Activated CD4-positive, alpha-beta T cell treated with anti-CD3 and anti-CD28 coated beads for 48 hours (primary cell): ENCODE measurements at regions not wholly inside any gene's neighbourhood (a gene's known extent, or its start where the extent isn't known, plus 50 kb on each side); places are given as distances from the start of the nearest gene placed in this dataset.
"Not testable (repeated sequence)": the region's sequence is repeated elsewhere in the genome, so short reads cannot be mapped to it uniquely, and the experiment has no call there.

Source experiments
- DNase-seq: peaks from one replicate; pipeline ENCODE4 v3.0.0-alpha.2; 2020

GRCh38 chr21:34219334-34220060 lies 144.3 kb upstream of the KCNE2 start:
- DNase-seq, result no peak

- DNase-seq, result no peak
Measured at GRCh38 chr21:34220556-34221195, 143.1 kb upstream of the KCNE2 start.

- no peak for DNase-seq
Measured at GRCh38 chr21:34221331-34222030, 142.3 kb upstream of the KCNE2 start.

- no peak for DNase-seq
Measured at GRCh38 chr21:34222031-34222335, 141.8 kb upstream of the KCNE2 start.

DNA sequence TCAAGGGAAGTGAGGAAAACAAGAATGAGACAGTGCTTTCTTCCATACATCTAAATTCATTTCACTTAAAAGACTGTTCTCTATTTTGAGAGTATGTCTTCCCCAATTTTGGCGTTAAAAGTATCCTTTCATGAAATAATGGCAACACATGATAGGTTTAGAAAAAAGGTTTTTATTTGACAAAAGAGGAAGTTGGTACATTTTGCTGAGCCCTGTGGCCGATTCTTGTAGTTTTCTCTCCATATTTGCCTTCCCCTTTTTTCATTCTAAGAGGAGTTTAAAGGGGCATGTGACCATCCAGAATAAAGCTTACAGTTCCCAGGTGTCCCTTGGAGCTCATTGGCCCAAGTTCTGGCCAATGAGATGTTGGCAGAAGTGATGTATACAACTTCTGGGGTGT lies 140.4 kb upstream of the KCNE2 start:
- DNase-seq, result no peak

DNA sequence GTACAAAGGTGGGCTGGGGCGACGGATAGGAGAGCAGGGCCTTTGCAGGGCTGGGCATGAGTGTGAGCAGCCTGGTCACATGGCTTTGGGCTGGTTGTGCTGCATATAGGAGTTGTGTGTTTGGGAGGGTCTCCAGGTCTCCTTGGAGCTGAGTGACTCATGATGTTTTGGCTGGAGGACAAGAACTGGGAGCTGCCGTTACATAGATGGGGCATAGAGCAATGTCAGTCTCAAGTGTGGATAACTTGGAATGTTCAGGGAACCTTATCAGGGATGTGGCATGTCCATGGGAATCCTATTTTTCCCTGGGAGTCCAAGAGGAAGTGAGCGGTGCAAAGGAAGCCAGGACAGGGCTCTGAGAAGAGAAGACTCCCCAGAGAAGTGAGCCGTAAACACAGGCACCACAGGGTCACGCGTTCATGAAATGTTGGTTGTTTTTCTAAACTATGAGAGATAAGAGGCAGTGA lies 136.4 kb upstream of the KCNE2 start:
- no peak for DNase-seq

GRCh38 chr21:34228792-34229191 lies 135.0 kb upstream of the KCNE2 start:
- no peak for DNase-seq

DNA sequence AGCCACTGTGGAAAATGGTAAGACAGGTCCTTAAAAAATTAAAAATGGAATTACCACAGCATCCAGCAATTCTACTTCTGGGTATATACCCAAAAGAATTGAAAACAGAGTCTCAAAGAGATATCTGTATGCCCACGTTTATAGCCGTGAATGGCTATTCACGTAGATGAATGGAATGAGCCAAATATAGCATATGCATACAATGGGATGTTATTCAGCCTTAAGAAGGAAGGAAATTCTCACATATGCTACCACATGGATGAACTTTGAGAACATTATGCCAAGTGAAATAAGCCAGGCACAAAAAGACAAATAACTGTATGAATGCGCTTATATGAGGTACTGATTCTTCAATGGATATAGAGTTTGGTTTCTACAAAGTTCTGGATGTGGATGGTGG lies 134.5 kb upstream of the KCNE2 start:
- no peak for DNase-seq

DNA sequence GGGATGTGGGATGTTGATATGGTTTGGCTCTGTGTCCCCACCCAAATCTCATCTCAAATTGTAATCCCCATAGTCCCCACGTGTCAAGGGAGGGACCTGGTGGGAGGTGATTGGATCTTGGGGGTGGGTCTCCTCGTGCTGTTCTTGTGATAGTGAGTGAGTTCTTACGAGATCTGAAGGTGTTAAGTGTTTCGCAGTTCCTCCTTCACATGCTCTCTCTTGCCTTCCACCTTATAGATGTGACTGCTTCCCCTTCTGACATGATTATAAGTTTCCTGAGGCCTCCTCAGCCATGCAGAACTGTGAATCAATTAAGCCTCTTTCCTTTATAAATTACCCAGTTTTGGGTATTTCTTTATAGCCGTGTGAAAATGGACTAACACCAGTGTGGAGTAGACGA lies 130.1 kb upstream of the KCNE2 start:
- DNase-seq, result not testable (repeated sequence)

GRCh38 chr21:34235514-34235913 lies 128.3 kb upstream of the KCNE2 start:
- no peak for DNase-seq

DNA sequence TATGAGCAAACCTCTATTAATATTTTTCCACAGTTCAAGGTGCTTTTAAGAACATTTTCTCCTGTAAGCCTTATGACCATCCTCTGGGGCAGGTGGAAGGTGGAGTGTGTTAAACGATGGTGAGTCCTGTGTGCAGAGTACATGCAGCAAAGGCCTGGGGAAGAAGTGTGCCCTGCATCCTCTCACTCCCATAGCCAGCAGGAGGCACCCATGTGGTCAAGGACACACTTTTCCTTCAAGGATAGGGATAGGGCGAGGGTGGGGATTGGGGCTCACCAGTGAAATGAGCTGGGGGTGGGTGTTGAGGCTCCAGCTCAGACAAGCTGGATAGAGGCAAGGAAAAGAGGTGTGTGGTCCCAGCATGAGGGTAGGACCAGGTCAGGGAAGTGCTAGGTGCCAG lies 120.8 kb upstream of the KCNE2 start:
- no peak for DNase-seq

DNA sequence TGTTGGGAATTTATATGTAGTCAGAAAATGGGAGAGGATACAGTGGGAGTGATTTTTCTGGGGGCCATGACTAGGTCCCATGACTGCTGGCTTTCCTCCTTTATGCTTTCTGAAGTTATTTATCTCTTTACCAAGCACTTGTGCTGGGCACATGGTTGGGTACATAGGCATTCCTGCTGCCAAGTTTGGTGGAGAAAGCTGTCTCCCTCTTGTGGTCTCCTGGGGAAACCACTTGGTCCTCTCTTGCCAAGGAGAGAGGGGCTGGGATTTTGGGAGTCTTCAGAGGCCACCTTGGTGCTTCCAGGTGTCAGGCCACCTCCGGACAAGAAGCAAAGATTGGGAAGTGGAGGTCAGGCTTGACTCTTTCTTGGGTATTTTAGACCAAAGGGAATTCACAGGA lies 120.2 kb upstream of the KCNE2 start:
- DNase-seq, result peak; percentile 30

DNA sequence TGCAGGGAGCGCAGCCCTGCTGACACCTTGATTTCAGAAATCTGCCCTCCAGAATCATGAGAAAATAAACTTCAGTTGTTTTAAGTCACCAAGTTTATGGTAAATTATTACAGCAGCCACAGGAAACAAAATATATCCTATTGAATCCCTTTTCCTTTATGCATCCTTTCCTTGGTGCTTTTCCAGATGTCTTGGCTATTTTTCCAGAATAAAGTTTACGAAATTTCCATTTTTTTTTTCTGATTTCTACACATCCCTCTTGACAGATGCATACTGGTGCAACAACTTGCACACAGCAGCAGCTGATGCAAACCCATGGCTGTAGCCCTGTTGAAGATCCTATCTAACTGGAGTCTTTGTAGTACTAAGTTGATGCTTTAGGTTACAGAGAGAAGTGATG lies 111.1 kb upstream of the KCNE2 start:
- no peak for DNase-seq

- DNase-seq, result no peak
Measured at GRCh38 chr21:34255073-34255472, 108.7 kb upstream of the KCNE2 start.

DNA sequence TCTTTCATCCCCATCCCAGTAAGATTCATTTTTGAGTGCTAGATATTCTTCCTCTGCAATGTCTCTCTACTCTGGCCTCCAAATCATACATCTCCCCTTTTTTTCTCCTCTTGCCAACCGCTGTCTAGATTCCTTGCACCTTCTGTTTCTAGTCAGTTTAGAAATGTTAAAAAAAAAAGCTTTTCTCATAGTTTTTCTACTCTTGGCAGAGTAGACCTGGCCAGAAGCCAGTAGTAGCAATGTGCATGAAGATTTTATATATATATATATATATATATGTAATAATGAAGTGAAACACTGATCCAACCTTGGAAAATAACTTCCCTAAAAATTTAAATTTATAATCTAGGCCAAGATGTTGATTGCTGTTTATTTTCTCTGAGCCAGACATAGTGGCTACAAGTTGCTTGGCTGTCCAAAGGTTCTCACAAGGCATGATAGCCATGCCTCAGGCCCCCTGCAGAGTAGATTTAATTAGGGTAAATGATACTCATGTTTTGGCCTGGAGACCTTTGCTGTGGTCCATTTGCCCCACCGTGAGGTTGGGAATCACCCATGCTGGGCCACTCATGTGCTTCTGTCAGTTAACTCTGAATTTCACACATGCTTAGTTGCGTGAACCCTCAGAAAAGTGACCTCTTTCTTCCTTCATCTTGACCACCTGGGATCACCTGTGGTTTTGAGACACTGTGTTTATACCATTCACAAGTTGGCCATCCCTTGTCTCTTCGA lies 103.4 kb upstream of the KCNE2 start:
- no peak for DNase-seq

- no peak for DNase-seq
Measured at GRCh38 chr21:34261841-34262468, 101.9 kb upstream of the KCNE2 start.

DNA sequence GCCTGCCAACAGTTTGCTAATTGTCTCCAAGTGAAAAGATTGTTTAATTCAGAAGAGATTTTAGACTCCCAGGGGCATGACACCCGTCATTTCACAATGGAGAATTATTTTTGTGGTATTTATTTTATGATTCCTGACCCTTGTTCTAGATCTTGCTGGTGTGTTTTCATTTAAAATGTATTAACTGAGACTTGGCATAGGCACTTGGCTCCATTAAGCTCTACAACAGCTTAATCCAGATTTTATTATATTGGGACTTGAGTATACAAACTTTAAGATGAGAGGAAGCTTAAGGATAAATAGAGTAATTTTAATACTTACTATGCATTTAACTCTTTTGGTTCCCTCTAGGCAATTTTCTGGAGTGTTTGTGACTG lies 101.3 kb upstream of the KCNE2 start:
- no peak for DNase-seq

- no peak for DNase-seq
Measured at GRCh38 chr21:34263629-34264028, 100.2 kb upstream of the KCNE2 start.

GRCh38 chr21:34266351-34266750 lies 97.5 kb upstream of the KCNE2 start:
- no peak for DNase-seq

- no peak for DNase-seq
Measured at GRCh38 chr21:34268493-34268892, 95.3 kb upstream of the KCNE2 start.

- no peak for DNase-seq
Measured at GRCh38 chr21:34270411-34270810, 93.4 kb upstream of the KCNE2 start.

GRCh38 chr21:34271189-34271851 lies 92.5 kb upstream of the KCNE2 start:
- DNase-seq, result no peak

DNA sequence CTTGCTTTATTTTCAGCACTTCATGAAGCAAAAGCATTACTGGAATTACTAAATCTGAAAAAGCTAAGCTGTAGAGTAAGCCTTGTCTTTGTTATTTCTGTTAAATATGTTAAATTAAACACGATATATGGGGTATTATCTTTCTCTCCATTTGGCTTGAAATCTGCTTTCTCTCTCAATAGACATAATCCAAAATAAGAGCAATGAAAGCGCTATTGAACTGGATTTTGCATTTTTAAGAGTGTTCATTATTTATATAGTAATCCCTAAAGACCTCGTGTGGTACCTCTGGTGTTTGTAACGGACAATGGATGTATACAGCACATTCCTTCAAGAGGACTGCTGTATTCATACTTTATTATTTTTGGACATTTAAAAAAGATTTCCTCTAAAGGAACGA lies 91.5 kb upstream of the KCNE2 start:
- DNase-seq, result no peak
